OCI-LY3 (cell line): ENCODE measurements at regions not wholly inside any gene's neighbourhood (a gene's known extent, or its start where the extent isn't known, plus 50 kb on each side); places are given as distances from the start of the nearest gene placed in this dataset.

Experiments used
- H2AFZ ChIP-seq: fragments of 200-600, 300-600 bp; shearing (Covaris generic); 2 replicates; pipeline ENCODE4 v1.6.0; 2014; ENCODE audit warnings: antibody characterized with exemption, low read depth, low read length
- H3K27ac ChIP-seq: fragments of 200-600, 300-600 bp; sonication (generic); 2 replicates; pipeline ENCODE4 v1.5.1; 2014; ENCODE audit warnings: mild to moderate bottlenecking, low read length, moderate library complexity, mixed read lengths
- H3K27me3 ChIP-seq: fragments of 200-600, 300-600 bp; sonication (generic); 2 replicates; pipeline ENCODE4 v1.6.1; 2014; ENCODE audit warnings: low read depth, low read length, mixed read lengths
- H3K36me3 ChIP-seq: fragments of 200-600, 300-600 bp; sonication (generic); replicated peaks from 2 replicates; pipeline ENCODE3; 2014; ENCODE audit warnings: low read depth, low read length, mixed read lengths
- H3K4me1 ChIP-seq: fragments of 300-600, 200-600 bp; sonication (generic); 2 replicates; pipeline ENCODE4 v1.6.1; 2014; ENCODE audit warnings: low read length, mixed read lengths
- H3K4me2 ChIP-seq: fragments of 200-600, 300-600 bp; sonication (generic); 2 replicates; pipeline ENCODE4 v1.6.1; 2014; ENCODE audit warnings: low read length, mixed read lengths
- H3K4me3 ChIP-seq: fragments of 300-600, 200-600 bp; sonication (generic); 2 replicates; pipeline ENCODE4 v1.5.1; 2014; ENCODE audit warnings: antibody characterized with exemption, mild to moderate bottlenecking, low read length, moderate library complexity
- H3K79me2 ChIP-seq: fragments of 300-600, 200-600 bp; shearing (Covaris generic); 2 replicates; pipeline ENCODE4 v1.6.1; 2014; ENCODE audit warnings: mild to moderate bottlenecking, low read length, mixed read lengths
- H3K9ac ChIP-seq: fragments of 300-600, 200-600 bp; shearing (Covaris generic); 2 replicates; pipeline ENCODE4 v1.6.0; 2014; ENCODE audit warnings: mild to moderate bottlenecking, low read length, moderate library complexity
- H3K9me3 ChIP-seq: fragments of 200-600, 300-600 bp; shearing (Covaris generic); 2 replicates; pipeline ENCODE4 v1.6.1; 2014; ENCODE audit warnings: low read length, mixed read lengths; ENCODE audit not compliant: insufficient read depth
- H4K20me1 ChIP-seq: fragments of 200-600, 300-600 bp; sonication (generic); 2 replicates; pipeline ENCODE4 v1.6.1; 2016; ENCODE audit warnings: low read length, mixed read lengths; ENCODE audit not compliant: insufficient read depth
- EZH2phosphoT487 ChIP-seq: fragments of 200-600 bp; shearing (Covaris generic); IDR thresholded peaks from 2 replicates; pipeline ENCODE4 v1.6.1; 2018; ENCODE audit warnings: antibody characterized with exemption, mixed run types, low read depth
- TF ChIP-seq, protein P1 (sequence below): fragments of 200-600, 300-600 bp; sonication (generic); IDR thresholded peaks from 2 replicates; pipeline ENCODE4 v1.5.1; 2014; ENCODE audit warnings: antibody characterized with exemption, low read length, low read depth

DNA sequence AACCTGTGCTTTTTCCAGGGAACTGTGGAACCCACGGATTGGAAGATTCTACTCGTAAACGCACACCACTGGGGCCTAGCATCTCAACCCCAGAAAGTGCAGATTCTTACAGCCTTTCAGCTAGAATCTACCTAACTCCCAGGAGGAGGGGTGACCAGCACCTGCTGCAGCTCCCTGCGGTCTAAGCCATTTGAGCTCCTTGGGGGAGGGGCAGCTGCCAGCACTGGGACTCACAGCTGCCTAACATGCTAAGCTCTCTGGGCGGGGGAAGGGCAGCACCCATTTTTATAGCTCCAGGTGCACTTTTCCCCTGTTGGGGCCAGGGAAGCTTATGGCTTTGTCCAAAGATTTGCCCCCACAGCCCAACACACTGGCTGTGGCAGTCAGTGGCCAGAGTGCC is 595.7 kb upstream of the EPHA5 start:
- H3K4me3 ChIP-seq: no peak overlapping the region
- no peaks in the 10 kb centered on the region for H4K20me1 ChIP-seq
- TF ChIP-seq, protein P1, sequence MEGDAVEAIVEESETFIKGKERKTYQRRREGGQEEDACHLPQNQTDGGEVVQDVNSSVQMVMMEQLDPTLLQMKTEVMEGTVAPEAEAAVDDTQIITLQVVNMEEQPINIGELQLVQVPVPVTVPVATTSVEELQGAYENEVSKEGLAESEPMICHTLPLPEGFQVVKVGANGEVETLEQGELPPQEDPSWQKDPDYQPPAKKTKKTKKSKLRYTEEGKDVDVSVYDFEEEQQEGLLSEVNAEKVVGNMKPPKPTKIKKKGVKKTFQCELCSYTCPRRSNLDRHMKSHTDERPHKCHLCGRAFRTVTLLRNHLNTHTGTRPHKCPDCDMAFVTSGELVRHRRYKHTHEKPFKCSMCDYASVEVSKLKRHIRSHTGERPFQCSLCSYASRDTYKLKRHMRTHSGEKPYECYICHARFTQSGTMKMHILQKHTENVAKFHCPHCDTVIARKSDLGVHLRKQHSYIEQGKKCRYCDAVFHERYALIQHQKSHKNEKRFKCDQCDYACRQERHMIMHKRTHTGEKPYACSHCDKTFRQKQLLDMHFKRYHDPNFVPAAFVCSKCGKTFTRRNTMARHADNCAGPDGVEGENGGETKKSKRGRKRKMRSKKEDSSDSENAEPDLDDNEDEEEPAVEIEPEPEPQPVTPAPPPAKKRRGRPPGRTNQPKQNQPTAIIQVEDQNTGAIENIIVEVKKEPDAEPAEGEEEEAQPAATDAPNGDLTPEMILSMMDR: no peak
- TF ChIP-seq EZH2phosphoT487: no peak
- H3K27me3 ChIP-seq: no peaks in the 10 kb centered on the region
- H3K79me2 ChIP-seq: no peaks in the 10 kb centered on the region
- no peak overlapping the region for H3K4me2 ChIP-seq
- H2AFZ ChIP-seq: no peak overlapping the region
- H3K9me3 ChIP-seq: no peaks in the 10 kb centered on the region
- no peak overlapping the region for H3K9ac ChIP-seq
- no peaks in the 10 kb centered on the region for H3K36me3 ChIP-seq
- H3K4me1 ChIP-seq: no peaks in the 10 kb centered on the region
- H3K27ac ChIP-seq: no peak overlapping the region

DNA sequence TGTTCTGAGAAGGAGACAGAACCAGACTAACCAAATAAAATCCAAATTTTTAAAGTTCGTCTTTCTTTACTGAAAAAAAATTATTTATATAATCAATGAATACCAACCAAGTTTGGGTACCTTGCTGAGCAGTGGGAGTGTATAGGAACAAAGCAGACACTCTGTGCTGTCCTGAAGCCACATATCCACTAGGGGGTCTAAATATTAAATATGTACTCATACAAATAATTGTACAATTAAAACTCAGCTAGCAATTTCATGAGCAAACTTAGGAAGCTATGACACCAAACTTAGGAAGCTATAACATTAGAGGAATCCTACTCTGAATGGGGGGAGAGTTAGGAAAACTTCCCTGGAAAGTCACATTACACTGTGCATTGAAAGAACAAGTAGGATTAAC is 582.0 kb upstream of the EPHA5 start:
- no peak overlapping the region for H3K4me3 ChIP-seq
- H3K9ac ChIP-seq: no peak overlapping the region
- H3K27me3 ChIP-seq: no peaks in the 10 kb centered on the region
- TF ChIP-seq, protein P1: peak; percentile 28
- no peak for TF ChIP-seq EZH2phosphoT487
- H3K27ac ChIP-seq: no peak overlapping the region
- no peak overlapping the region for H2AFZ ChIP-seq
- H4K20me1 ChIP-seq: no peaks in the 10 kb centered on the region
- H3K79me2 ChIP-seq: no peaks in the 10 kb centered on the region
- no peaks in the 10 kb centered on the region for H3K4me1 ChIP-seq
- no peak overlapping the region for H3K4me2 ChIP-seq
- H3K36me3 ChIP-seq: no peaks in the 10 kb centered on the region
- no peaks in the 10 kb centered on the region for H3K9me3 ChIP-seq

DNA sequence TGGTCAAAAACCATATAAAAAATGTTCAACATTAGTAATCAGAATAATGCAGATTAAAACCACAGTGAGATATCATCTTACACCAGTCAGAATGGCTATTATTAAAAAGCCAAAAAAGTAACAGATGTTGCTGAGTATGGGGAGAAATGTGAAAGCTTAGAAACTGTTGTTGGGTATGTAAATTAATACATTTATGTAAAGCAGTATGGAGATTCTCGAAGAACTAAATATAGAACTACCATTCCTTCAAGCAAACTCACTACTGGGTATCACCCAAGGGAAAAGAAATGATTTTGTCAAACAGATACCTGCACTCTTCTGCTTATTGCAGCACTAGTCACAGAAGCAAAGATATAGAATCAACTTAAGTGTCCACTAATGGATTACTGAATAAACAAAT is 576.4 kb upstream of the EPHA5 start:
- Histone ChIP-seq H3K4me2 (no peak overlapping the region), H3K36me3 (no peaks in the 10 kb centered on the region), H2AFZ (no peak overlapping the region), H3K9me3 (no peaks in the 10 kb centered on the region), H3K9ac (no peak overlapping the region), H3K4me3 (no peak overlapping the region), H3K4me1 (no peaks in the 10 kb centered on the region), H3K79me2 (no peaks in the 10 kb centered on the region), H3K27ac (no peak overlapping the region), H4K20me1 (no peaks in the 10 kb centered on the region), H3K27me3 (no peaks in the 10 kb centered on the region)
- TF ChIP-seq, protein P1: no peak
- TF ChIP-seq EZH2phosphoT487: no peak

DNA sequence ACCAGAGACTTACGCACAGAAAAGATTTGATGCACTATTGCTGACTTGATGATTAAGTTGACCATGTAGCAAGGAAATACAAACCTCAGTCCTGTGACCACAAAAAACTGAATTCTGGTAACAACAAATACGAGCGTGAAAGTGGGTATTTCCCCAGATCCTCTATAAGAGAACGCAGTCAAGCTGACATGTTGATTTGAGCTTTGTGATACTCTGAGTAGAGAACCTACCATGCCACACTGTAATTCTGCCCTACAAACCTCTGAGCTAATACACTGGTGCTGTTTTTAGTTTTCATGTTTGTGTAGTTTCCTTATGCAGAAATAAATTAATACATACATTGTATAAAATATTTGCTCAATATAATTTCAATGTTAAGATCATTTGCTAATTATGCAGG is 565.6 kb upstream of the EPHA5 start:
- no peak for TF ChIP-seq EZH2phosphoT487
- TF ChIP-seq, protein P1: no peak

More for the DNA sequence above, 565.6 kb upstream of the EPHA5 start:
- no peak overlapping the region for H3K4me2 ChIP-seq
- H3K4me3 ChIP-seq: no peak overlapping the region
- no peaks in the 10 kb centered on the region for H3K9me3 ChIP-seq
- no peaks in the 10 kb centered on the region for H4K20me1 ChIP-seq
- H2AFZ ChIP-seq: no peak overlapping the region
- H3K27ac ChIP-seq: no peak overlapping the region
- H3K27me3 ChIP-seq: no peaks in the 10 kb centered on the region
- H3K36me3 ChIP-seq: no peaks in the 10 kb centered on the region
- H3K79me2 ChIP-seq: no peaks in the 10 kb centered on the region
- no peaks in the 10 kb centered on the region for H3K4me1 ChIP-seq
- no peak overlapping the region for H3K9ac ChIP-seq
